ENCODE measurements at regions not wholly inside any gene's neighbourhood (a gene's known extent, or its start where the extent isn't known, plus 50 kb on each side); places are given as distances from the start of the nearest gene placed in this dataset.

DNA sequence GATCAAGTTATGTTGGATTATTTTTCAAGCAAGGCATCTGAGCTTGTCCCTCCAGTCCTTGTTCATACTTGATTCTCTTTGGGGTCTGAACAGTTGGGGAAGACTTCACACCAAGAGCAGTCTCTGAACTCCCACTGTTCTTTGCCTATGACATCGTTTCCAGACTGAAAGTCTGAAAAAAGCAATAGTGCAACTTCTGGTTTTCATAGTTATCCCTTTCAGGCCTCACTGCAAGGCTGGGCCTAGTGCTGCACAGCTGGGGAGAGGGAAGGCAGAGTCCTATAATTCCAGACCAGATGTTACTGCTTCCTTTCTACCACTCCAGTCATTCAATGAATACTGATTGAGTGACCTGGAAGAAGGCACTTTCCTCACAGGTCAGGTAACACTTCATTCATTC, 187.1 kb upstream of the CCND2 start:
- H3K9me2 ChIP-seq, result no peaks in the 10 kb centered on the region
- CTCF ChIA-PET, result no interaction called here
- no peak for TF ChIP-seq NFIC (IDR thresholded peaks at IDR 0.05; ENCODE audit: borderline replicate concordance)
- TF ChIP-seq, protein P1, sequence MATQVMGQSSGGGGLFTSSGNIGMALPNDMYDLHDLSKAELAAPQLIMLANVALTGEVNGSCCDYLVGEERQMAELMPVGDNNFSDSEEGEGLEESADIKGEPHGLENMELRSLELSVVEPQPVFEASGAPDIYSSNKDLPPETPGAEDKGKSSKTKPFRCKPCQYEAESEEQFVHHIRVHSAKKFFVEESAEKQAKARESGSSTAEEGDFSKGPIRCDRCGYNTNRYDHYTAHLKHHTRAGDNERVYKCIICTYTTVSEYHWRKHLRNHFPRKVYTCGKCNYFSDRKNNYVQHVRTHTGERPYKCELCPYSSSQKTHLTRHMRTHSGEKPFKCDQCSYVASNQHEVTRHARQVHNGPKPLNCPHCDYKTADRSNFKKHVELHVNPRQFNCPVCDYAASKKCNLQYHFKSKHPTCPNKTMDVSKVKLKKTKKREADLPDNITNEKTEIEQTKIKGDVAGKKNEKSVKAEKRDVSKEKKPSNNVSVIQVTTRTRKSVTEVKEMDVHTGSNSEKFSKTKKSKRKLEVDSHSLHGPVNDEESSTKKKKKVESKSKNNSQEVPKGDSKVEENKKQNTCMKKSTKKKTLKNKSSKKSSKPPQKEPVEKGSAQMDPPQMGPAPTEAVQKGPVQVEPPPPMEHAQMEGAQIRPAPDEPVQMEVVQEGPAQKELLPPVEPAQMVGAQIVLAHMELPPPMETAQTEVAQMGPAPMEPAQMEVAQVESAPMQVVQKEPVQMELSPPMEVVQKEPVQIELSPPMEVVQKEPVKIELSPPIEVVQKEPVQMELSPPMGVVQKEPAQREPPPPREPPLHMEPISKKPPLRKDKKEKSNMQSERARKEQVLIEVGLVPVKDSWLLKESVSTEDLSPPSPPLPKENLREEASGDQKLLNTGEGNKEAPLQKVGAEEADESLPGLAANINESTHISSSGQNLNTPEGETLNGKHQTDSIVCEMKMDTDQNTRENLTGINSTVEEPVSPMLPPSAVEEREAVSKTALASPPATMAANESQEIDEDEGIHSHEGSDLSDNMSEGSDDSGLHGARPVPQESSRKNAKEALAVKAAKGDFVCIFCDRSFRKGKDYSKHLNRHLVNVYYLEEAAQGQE (IDR thresholded peaks at IDR 0.05; ENCODE audit: low read depth, low read length), result no peak
- TF ChIP-seq TCF12 (IDR thresholded peaks at IDR 0.05), result no peak
- TF ChIP-seq, protein P2, sequence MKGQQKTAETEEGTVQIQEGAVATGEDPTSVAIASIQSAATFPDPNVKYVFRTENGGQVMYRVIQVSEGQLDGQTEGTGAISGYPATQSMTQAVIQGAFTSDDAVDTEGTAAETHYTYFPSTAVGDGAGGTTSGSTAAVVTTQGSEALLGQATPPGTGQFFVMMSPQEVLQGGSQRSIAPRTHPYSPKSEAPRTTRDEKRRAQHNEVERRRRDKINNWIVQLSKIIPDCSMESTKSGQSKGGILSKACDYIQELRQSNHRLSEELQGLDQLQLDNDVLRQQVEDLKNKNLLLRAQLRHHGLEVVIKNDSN (IDR thresholded peaks at IDR 0.05; ENCODE audit: borderline replicate concordance, low read depth), result no peak
- TF ChIP-seq RAD21 (IDR thresholded peaks at IDR 0.05; ENCODE audit: low read length), result no peak
- TF ChIP-seq JUND (IDR thresholded peaks at IDR 0.05), result no peak
- no peak for TF ChIP-seq IRF3 (IDR thresholded peaks at IDR 0.05; ENCODE audit: low read depth, low read length)
- TF ChIP-seq POLR2AphosphoS5 (IDR thresholded peaks at IDR 0.05; ENCODE audit: low read depth, low read length), result no peak
- TF ChIP-seq, protein P3, sequence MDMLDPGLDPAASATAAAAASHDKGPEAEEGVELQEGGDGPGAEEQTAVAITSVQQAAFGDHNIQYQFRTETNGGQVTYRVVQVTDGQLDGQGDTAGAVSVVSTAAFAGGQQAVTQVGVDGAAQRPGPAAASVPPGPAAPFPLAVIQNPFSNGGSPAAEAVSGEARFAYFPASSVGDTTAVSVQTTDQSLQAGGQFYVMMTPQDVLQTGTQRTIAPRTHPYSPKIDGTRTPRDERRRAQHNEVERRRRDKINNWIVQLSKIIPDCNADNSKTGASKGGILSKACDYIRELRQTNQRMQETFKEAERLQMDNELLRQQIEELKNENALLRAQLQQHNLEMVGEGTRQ (IDR thresholded peaks at IDR 0.05; ENCODE audit: borderline replicate concordance, low read depth, low read length), result no peak
- no peak for TF ChIP-seq CHD2 (IDR thresholded peaks at IDR 0.05; ENCODE audit: low read length, partially characterized antibody)
- no peak for TF ChIP-seq FOXJ3 (CRISPR knock-in tag; IDR thresholded peaks at IDR 0.05)
- TF ChIP-seq SIN3A (IDR thresholded peaks at IDR 0.05; ENCODE audit: borderline replicate concordance, low read depth, low read length), result no peak
- TF ChIP-seq, protein P4, sequence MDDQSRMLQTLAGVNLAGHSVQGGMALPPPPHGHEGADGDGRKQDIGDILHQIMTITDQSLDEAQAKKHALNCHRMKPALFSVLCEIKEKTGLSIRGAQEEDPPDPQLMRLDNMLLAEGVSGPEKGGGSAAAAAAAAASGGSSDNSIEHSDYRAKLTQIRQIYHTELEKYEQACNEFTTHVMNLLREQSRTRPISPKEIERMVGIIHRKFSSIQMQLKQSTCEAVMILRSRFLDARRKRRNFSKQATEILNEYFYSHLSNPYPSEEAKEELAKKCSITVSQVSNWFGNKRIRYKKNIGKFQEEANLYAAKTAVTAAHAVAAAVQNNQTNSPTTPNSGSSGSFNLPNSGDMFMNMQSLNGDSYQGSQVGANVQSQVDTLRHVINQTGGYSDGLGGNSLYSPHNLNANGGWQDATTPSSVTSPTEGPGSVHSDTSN (IDR thresholded peaks at IDR 0.05), result no peak
- no peak for TF ChIP-seq YY1 (IDR thresholded peaks at IDR 0.05; ENCODE audit: low read depth)
- TF ChIP-seq GATA2 (CRISPR knock-in tag; IDR thresholded peaks at IDR 0.05), result no peak
- H3K36me3 ChIP-seq (replicated peaks in 1 of 2; ENCODE audit: control insufficient read depth in 1 of 2, insufficient read depth in 2 of 2, low read length in 1 of 2), result no peaks in the 10 kb centered on the region
- H3K4me3 ChIP-seq (ENCODE audit: low read depth in 2 of 2, low read length in 1 of 2), result no peak overlapping the region
- POLR2A ChIA-PET, result no interaction called here
- H3K4me2 ChIP-seq, result no peak overlapping the region
- peaks cover 29% of the 10 kb centered on the region for H3K27me3 ChIP-seq (ENCODE audit: insufficient read depth)
- H3K79me2 ChIP-seq (ENCODE audit: insufficient read depth), result no peaks in the 10 kb centered on the region
- H2AFZ ChIP-seq (ENCODE audit: low read depth), result no peak overlapping the region
- no peak overlapping the region for H3K27ac ChIP-seq (ENCODE audit: low read depth in 2 of 2, low read length in 1 of 2)
- H4K20me1 ChIP-seq (ENCODE audit: insufficient read depth), result no peaks in the 10 kb centered on the region
- no peak overlapping the region for H3K9ac ChIP-seq
- 7% methylated on average over 1 of the region's 1 CpG for WGBS (ENCODE audit: low lambda C conversion rate)
- no peaks in the 10 kb centered on the region for H3K4me1 ChIP-seq (ENCODE audit: control insufficient read depth in 1 of 2, insufficient read depth in 2 of 2, low read depth in 1 of 2, low read length in 1 of 2)
- no peaks in the 10 kb centered on the region for H3F3A ChIP-seq (replicated peaks; ENCODE audit: insufficient read depth)
- no peak for DNase-seq
- no peaks in the 10 kb centered on the region for H3K9me3 ChIP-seq
